Smooth muscle cell (in vitro differentiated cells): ENCODE measurements at regions not wholly inside any gene's neighbourhood (a gene's known extent, or its start where the extent isn't known, plus 50 kb on each side); places are given as distances from the start of the nearest gene placed in this dataset.

Experiments
- DNase-seq: peaks from one replicate; lab custom pipeline; 2025; ENCODE audit not compliant: unreplicated experiment; lab: John Stamatoyannopoulos, UW
- H2AFZ ChIP-seq: fragments of 200-600 bp; sonication (generic); 2 replicates; pipeline ENCODE4 v1.6.0; 2016; ENCODE audit warnings: antibody characterized with exemption, low read depth, mild to moderate bottlenecking
- H3F3A ChIP-seq: fragments of 200-600 bp; sonication (generic); 2 replicates; pipeline ENCODE4 v1.6.0; 2017; ENCODE audit warnings: antibody characterized with exemption, low read depth
- H3K27ac ChIP-seq: fragments of 200-600 bp; sonication (generic); 2 replicates; pipeline ENCODE4 v1.5.1; 2016; ENCODE audit warnings: low read depth, mild to moderate bottlenecking
- H3K27me3 ChIP-seq: fragments of 200-600 bp; sonication (generic); 2 replicates; pipeline ENCODE4 v1.6.1; 2016; ENCODE audit warnings: low read depth, mild to moderate bottlenecking
- H3K36me3 ChIP-seq: fragments of 200-600 bp; sonication (generic); 2 replicates; pipeline ENCODE4 v1.5.1; 2016; ENCODE audit warnings: low read depth
- H3K4me1 ChIP-seq: fragments of 200-600 bp; sonication (generic); 2 replicates; pipeline ENCODE4 v1.5.1; 2016; ENCODE audit warnings: low read depth
- H3K4me2 ChIP-seq: fragments of 200-600 bp; sonication (generic); 2 replicates; pipeline ENCODE4 v1.6.0; 2016; ENCODE audit warnings: mild to moderate bottlenecking
- H3K4me3 ChIP-seq: fragments of 200-600 bp; sonication (generic); 2 replicates; pipeline ENCODE4 v1.5.1; 2016; ENCODE audit warnings: mild to moderate bottlenecking
- H3K79me2 ChIP-seq: fragments of 200-600 bp; sonication (generic); 2 replicates; pipeline ENCODE4 v1.6.0; 2016; ENCODE audit warnings: low read depth, mild to moderate bottlenecking
- H3K9ac ChIP-seq: fragments of 200-600 bp; sonication (generic); 2 replicates; pipeline ENCODE4 v1.6.0; 2016; ENCODE audit warnings: low read depth
- H3K9me3 ChIP-seq: fragments of 200-600 bp; sonication (generic); replicated peaks from 2 replicates; pipeline ENCODE4 v1.5.1; 2016; ENCODE audit warnings: low read depth
- H4K20me1 ChIP-seq: fragments of 200-600 bp; sonication (generic); 2 replicates; pipeline ENCODE4 v1.6.0; 2016; ENCODE audit warnings: low read depth
- whole genome bisulfite sequencing: methylation state at CpG from one replicate; pipeline ENCODE4 v1.1.7; 2016; ENCODE audit warnings: low lambda C conversion rate; 5-methylcytosine and 5-hydroxymethylcytosine counted together
- TF ChIP-seq, protein P1 (sequence below): fragments of 200-600 bp; sonication (generic); IDR thresholded peaks from 2 replicates; pipeline ENCODE4 v1.5.1; 2017; ENCODE audit warnings: borderline replicate concordance, mild to moderate bottlenecking, antibody characterized with exemption; ENCODE audit not compliant: insufficient read depth, poor library complexity, severe bottlenecking

DNA sequence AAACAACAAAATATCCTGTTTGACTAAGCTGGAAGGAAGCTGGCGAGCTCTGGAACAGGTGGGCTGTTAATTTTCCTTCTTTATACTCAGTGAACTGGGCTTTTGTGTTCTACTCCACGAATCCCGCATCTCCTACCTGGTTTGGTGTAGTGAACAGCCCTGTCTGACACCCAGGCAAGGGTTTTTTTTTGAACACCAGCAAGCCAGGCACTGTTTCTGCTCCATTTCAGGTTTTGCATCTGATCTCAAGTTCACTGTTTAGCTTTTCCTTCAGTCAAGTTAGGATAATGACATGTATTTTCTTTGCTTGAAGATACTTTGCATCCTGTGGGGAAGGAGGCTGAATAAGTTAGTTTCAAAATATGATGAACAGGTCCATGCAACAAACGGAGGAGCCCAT is 204.5 kb downstream of the SEMA6A start:
- H3K9me3 ChIP-seq = no peaks in the 10 kb centered on the region

DNA sequence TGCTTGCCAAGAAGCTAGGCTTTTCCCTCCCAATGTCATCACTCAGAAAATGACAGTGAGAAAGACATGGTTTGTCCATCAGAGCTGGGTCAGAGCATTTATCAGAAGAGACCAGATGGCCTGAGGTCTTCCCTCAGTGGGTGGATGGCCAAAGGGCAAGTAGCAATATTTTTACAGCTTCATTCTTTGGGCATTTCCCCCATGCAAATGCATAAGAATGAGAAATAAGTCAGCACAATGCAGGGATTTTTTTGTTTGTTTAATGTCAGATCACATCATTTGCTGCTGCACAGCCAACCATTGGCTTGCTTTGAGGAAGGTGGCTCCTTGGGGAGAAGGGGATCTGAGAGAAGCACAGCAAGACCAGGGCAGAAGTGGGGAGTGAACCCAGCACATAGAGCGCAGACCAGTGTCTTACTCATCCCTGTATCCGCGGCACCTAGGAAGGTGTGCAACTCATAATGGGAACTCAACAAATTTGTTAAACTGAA is 209.6 kb downstream of the SEMA6A start:
- WGBS = 78% methylated on average over 3 of the region's 3 CpGs
- no peak overlapping the region for H3K4me2 ChIP-seq
- TF ChIP-seq, protein P1, sequence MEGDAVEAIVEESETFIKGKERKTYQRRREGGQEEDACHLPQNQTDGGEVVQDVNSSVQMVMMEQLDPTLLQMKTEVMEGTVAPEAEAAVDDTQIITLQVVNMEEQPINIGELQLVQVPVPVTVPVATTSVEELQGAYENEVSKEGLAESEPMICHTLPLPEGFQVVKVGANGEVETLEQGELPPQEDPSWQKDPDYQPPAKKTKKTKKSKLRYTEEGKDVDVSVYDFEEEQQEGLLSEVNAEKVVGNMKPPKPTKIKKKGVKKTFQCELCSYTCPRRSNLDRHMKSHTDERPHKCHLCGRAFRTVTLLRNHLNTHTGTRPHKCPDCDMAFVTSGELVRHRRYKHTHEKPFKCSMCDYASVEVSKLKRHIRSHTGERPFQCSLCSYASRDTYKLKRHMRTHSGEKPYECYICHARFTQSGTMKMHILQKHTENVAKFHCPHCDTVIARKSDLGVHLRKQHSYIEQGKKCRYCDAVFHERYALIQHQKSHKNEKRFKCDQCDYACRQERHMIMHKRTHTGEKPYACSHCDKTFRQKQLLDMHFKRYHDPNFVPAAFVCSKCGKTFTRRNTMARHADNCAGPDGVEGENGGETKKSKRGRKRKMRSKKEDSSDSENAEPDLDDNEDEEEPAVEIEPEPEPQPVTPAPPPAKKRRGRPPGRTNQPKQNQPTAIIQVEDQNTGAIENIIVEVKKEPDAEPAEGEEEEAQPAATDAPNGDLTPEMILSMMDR = no peak

More for the DNA sequence above, 204.5 kb downstream of the SEMA6A start:
- Histone ChIP-seq H3K9ac (no peak overlapping the region), H3K4me1 (no peaks in the 10 kb centered on the region), H3K79me2 (no peaks in the 10 kb centered on the region), H3K27ac (no peak overlapping the region), H4K20me1 (no peaks in the 10 kb centered on the region), H3K36me3 (no peaks in the 10 kb centered on the region), H3K4me3 (no peak overlapping the region), H2AFZ (no peak overlapping the region), H3F3A (no peaks in the 10 kb centered on the region), H3K27me3 (no peaks in the 10 kb centered on the region), H3K4me2 (no peak overlapping the region)
- TF ChIP-seq, protein P1 = no peak
- DNase-seq = no peak
- WGBS = 90% methylated on average over 4 of the region's 4 CpGs

DNA sequence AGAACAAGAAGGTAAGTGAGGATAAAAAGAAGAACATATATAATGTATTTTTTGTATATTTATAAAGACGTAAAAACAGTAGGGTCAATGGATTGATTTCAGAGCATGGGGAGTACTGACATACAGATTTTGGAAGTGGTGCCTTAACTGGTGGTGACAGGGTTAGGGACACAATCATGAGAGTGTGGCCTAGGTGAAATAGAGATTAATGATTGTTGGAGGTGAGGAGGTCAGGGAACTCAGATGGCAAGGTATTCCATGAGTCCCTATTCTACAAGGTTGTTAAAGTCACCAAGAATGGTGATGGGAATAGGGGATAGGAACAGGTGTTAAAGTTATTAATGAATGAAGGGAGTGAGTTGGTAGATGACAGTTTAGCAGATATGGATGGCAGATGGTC is 210.8 kb downstream of the SEMA6A start:
- Histone ChIP-seq H3K9ac (no peak overlapping the region), H3K27ac (no peak overlapping the region), H4K20me1 (no peaks in the 10 kb centered on the region), H3K27me3 (peaks cover 3% of the 10 kb centered on the region), H3K4me2 (no peak overlapping the region), H3K9me3 (no peaks in the 10 kb centered on the region), H3K79me2 (no peaks in the 10 kb centered on the region), H2AFZ (no peak overlapping the region), H3F3A (no peaks in the 10 kb centered on the region), H3K4me1 (no peaks in the 10 kb centered on the region), H3K4me3 (no peak overlapping the region), H3K36me3 (no peaks in the 10 kb centered on the region)
- TF ChIP-seq, protein P1 = no peak
- DNase-seq = no peak
- WGBS = 98% methylated on average over 1 of the region's 1 CpG

More for the DNA sequence above, 209.6 kb downstream of the SEMA6A start:
- no peak overlapping the region for H3K4me3 ChIP-seq
- H2AFZ ChIP-seq = no peak overlapping the region
- no peaks in the 10 kb centered on the region for H4K20me1 ChIP-seq
- H3K79me2 ChIP-seq = no peaks in the 10 kb centered on the region
- no peak overlapping the region for H3K9ac ChIP-seq
- H3K27ac ChIP-seq = no peak overlapping the region
- H3F3A ChIP-seq = no peaks in the 10 kb centered on the region
- no peaks in the 10 kb centered on the region for H3K9me3 ChIP-seq
- no peaks in the 10 kb centered on the region for H3K4me1 ChIP-seq
- no peaks in the 10 kb centered on the region for H3K36me3 ChIP-seq
- H3K27me3 ChIP-seq = peaks cover 3% of the 10 kb centered on the region
- no peak for DNase-seq

DNA sequence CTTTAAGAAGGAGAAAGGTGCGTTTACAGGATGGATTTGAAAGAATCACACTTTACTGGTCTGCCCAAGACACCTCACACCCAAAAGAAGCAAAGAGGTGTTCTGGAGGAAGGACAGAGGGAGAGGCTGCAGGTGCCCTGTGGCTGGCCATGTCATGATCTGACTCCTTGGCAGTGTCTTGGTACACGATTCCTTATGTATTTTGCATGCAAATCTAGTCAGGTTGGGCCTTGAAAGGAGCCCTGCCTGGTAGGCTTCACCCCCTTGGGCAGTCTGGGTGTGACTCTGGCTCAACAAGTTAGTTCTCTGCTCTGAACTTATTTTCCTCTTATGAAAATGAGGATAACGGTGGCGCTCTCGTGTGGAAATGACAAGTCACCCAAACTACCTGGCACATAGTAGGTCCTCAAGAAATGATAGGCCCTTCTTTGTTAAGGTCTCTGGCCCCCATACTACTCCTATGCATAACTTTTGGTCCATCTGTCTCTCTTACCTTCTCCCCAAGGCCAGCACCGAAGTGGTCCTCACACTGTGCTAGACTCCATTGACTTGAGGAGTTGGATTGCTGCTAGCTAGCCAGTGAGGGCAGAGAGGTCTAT is 212.5 kb downstream of the SEMA6A start:
- 87% methylated on average over 6 of the region's 6 CpGs for WGBS

More for the DNA sequence above, 212.5 kb downstream of the SEMA6A start:
- peaks cover 3% of the 10 kb centered on the region for H3K27me3 ChIP-seq
- H3K4me1 ChIP-seq = no peaks in the 10 kb centered on the region
- H2AFZ ChIP-seq = peak overlapping the region; percentile 79
- H3K9me3 ChIP-seq = no peaks in the 10 kb centered on the region
- TF ChIP-seq, protein P1 = no peak
- no peak overlapping the region for H3K27ac ChIP-seq
- H4K20me1 ChIP-seq = no peaks in the 10 kb centered on the region
- H3K4me2 ChIP-seq = peak overlapping the region; percentile 90
- peak overlapping the region; percentile 45 for H3K4me3 ChIP-seq
- H3K36me3 ChIP-seq = no peaks in the 10 kb centered on the region
- no peak for DNase-seq
- no peaks in the 10 kb centered on the region for H3K79me2 ChIP-seq
- no peak overlapping the region for H3K9ac ChIP-seq
- no peaks in the 10 kb centered on the region for H3F3A ChIP-seq
